ENCODE measurements at regions not wholly inside any gene's neighbourhood (a gene's known extent, or its start where the extent isn't known, plus 50 kb on each side); places are given as distances from the start of the nearest gene placed in this dataset.

DNA sequence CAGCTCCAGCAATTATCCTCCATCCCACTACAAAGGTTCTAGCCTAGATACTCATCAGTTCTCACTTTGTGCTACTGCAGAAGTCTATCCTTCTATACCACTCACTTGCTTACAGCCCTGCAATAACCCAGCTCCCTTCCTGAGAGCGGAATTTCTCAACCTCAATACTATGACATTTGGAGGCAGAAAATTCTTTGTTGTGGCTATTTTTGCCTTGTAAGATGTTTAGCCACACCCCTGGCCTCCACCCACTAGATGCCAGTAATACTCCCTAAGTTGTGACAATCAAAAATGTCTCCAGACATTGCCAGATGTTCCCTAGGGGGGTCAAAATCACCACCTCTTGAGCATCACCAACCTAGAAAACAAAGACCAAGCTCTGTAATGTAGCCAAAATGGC, 149.5 kb downstream of the QDPR start:
- H3K36me3 ChIP-seq (ENCODE audit: insufficient read depth, low read length), result no peaks in the 10 kb centered on the region
- H3K27ac ChIP-seq, result no peak overlapping the region
- no peak for TF ChIP-seq FOXP2 (optimal IDR thresholded peaks at IDR 0.05; ENCODE audit: control extremely low read depth, extremely low read length, insufficient read depth)
- TF ChIP-seq EZH2 (IDR thresholded peaks at IDR 0.05), result no peak
- no peak overlapping the region for H3K9ac ChIP-seq (ENCODE audit: insufficient read length)
- no peak overlapping the region for H3K4me3 ChIP-seq
- no peaks in the 10 kb centered on the region for H3K9me3 ChIP-seq (ENCODE audit: low read depth, low read length)
- DNase-seq (ENCODE audit: low read depth, low spot score), result no peak

DNA sequence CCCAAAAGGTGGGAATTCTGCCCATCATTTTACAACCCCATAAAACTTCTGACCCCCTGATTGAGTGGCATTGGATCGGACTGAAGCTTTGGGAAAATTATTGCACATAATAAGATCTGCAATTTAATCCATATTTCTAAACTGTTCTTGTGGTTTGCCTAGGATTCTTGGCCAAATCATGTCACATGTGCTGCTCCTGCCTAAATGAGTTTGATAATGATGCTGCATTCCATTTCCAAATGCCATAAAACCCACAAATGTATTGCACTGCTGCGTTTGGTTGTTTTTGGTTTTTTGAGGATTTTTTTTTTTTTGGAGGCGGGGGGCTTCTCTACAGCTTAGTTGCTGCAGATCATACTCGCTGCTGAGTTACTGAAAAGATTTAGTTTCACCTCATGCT, 153.6 kb downstream of the QDPR start:
- DNase-seq (ENCODE audit: low read depth, low spot score), result no peak
- no peak overlapping the region for H3K9ac ChIP-seq (ENCODE audit: insufficient read length)
- no peak overlapping the region for H3K27ac ChIP-seq
- no peaks in the 10 kb centered on the region for H3K9me3 ChIP-seq (ENCODE audit: low read depth, low read length)
- H3K36me3 ChIP-seq (ENCODE audit: insufficient read depth, low read length), result no peaks in the 10 kb centered on the region
- H3K4me3 ChIP-seq, result no peak overlapping the region
- TF ChIP-seq FOXP2 (optimal IDR thresholded peaks at IDR 0.05; ENCODE audit: control extremely low read depth, extremely low read length, insufficient read depth) (no peak), EZH2 (IDR thresholded peaks at IDR 0.05) (no peak), POLR2AphosphoS5 (IDR thresholded peaks at IDR 0.05; ENCODE audit: borderline replicate concordance, low read depth, low read length) (no peak)

DNA sequence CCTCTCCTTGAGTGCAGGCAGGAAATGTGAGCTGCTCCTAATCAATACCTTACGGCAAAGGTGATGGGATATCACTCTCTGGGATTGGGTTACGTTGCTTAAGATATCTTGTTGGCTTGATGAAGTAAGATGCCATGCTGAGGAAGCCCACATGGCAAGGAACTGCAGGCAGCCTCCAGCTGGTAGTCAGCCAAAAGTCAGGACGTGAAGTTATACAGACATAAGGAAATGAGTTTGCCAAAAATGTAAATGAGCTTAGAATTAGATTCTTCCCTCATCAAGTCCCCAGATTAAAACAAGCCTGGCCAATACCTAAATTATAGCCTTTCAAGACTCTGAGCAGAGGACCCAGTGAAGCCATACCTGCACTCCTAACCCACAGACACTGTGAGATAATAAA, 155.0 kb downstream of the QDPR start:
- H3K4me3 ChIP-seq, result no peak overlapping the region
- H3K27ac ChIP-seq, result no peak overlapping the region
- no peaks in the 10 kb centered on the region for H3K36me3 ChIP-seq (ENCODE audit: insufficient read depth, low read length)
- no peak for DNase-seq (ENCODE audit: low read depth, low spot score)
- H3K9ac ChIP-seq (ENCODE audit: insufficient read length), result no peak overlapping the region
- H3K9me3 ChIP-seq (ENCODE audit: low read depth, low read length), result no peaks in the 10 kb centered on the region
- TF ChIP-seq POLR2AphosphoS5 (IDR thresholded peaks at IDR 0.05; ENCODE audit: borderline replicate concordance, low read depth, low read length) (no peak), EZH2 (IDR thresholded peaks at IDR 0.05) (no peak), FOXP2 (optimal IDR thresholded peaks at IDR 0.05; ENCODE audit: control extremely low read depth, extremely low read length, insufficient read depth) (no peak)

DNA sequence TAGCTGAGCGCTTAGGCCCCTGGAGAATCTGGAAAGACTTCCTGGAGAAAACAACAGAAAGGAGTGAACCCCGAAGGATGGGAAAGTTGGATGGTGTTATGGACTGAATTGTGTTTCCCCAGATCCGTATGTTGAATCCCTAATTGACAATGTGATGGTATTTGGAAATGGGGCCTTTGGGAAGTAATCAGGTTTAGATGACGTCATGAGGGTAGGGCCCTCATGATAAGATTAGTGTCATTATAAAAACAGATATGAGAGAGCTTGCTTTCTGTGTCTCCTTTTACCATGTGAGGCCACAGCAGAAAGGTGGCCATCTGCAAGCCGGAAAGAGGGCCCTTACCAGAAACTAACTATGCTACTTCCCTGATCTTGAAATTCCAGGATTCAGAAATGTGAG, 159.5 kb downstream of the QDPR start:
- H3K9ac ChIP-seq (ENCODE audit: insufficient read length), result no peak overlapping the region
- no peak overlapping the region for H3K4me3 ChIP-seq
- TF ChIP-seq FOXP2 (optimal IDR thresholded peaks at IDR 0.05; ENCODE audit: control extremely low read depth, extremely low read length, insufficient read depth), result no peak
- TF ChIP-seq POLR2AphosphoS5 (IDR thresholded peaks at IDR 0.05; ENCODE audit: borderline replicate concordance, low read depth, low read length), result no peak
- TF ChIP-seq EZH2 (IDR thresholded peaks at IDR 0.05), result no peak
- H3K27ac ChIP-seq, result no peak overlapping the region
- no peaks in the 10 kb centered on the region for H3K36me3 ChIP-seq (ENCODE audit: insufficient read depth, low read length)
- no peak for DNase-seq (ENCODE audit: low read depth, low spot score)
- H3K9me3 ChIP-seq (ENCODE audit: low read depth, low read length), result no peaks in the 10 kb centered on the region

DNA sequence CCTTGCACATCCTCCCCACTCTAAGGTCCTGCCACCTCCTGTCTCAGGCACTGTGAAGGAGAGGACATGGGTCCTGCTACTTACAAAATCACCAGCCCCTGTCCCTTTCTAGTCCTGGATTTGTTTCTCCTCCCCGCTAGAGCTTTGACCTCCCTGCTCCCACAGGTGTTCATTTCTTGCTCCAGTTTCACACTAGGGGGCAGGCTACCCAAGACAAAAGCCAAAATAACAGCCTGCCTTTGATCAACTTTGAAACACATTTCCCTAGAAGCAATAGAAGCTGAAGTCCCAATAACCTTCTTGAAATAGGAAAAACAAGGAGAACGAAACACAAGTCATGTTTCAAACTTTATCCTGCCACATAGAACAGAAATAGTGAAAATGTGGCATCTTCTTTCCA, 164.4 kb downstream of the QDPR start:
- H3K9ac ChIP-seq (ENCODE audit: insufficient read length), result no peak overlapping the region
- no peak for TF ChIP-seq FOXP2 (optimal IDR thresholded peaks at IDR 0.05; ENCODE audit: control extremely low read depth, extremely low read length, insufficient read depth)
- no peak for TF ChIP-seq EZH2 (IDR thresholded peaks at IDR 0.05)
- H3K4me3 ChIP-seq, result no peak overlapping the region
- DNase-seq (ENCODE audit: low read depth, low spot score), result no peak
- H3K36me3 ChIP-seq (ENCODE audit: insufficient read depth, low read length), result no peaks in the 10 kb centered on the region
- no peaks in the 10 kb centered on the region for H3K9me3 ChIP-seq (ENCODE audit: low read depth, low read length)
- H3K27ac ChIP-seq, result no peak overlapping the region

DNA sequence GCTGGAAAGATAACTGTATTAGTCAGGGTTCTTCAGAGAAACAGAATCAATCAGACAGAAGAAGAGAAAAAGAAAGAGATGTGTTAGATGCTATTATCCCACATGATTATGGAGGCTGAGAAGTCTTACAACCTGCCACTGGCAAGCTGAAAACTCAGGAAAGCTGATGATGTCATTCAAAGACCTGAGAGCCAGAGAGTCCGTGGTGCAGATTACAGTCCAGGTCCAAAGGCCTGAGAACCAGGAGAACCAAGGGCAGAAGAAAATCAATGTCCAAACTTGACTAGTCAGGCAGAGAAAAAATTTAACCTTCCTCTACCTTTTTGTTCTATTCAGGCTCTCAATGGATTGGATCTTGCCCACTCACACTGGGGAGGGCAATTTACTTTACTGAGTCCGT, 172.5 kb downstream of the QDPR start:
- TF ChIP-seq POLR2AphosphoS5 (IDR thresholded peaks at IDR 0.05; ENCODE audit: borderline replicate concordance, low read depth, low read length) (no peak), EZH2 (IDR thresholded peaks at IDR 0.05) (no peak), FOXP2 (optimal IDR thresholded peaks at IDR 0.05; ENCODE audit: control extremely low read depth, extremely low read length, insufficient read depth) (no peak)
- H3K36me3 ChIP-seq (ENCODE audit: insufficient read depth, low read length), result no peaks in the 10 kb centered on the region

DNA sequence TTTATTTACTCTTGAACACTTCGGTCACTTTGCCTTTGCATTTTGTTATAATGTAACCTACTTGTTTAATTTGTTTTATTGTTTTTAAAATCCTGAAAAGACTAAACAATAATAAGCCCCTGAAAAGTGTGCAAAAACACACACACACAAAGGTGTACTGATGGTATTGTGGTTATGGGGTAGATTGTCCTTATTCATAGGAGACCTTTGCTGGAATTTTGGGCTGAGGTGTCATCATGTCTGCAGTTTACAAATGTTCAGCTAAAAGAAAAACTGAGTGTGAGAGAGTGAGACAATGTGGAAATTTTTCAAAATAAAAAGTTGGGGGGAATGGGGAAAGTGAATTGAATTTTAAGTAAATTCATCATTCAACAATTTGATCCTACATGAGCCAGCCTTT, 174.9 kb downstream of the QDPR start:
- H3K9ac ChIP-seq (ENCODE audit: insufficient read length), result no peak overlapping the region
- TF ChIP-seq FOXP2 (optimal IDR thresholded peaks at IDR 0.05; ENCODE audit: control extremely low read depth, extremely low read length, insufficient read depth) (no peak), EZH2 (IDR thresholded peaks at IDR 0.05) (no peak), POLR2AphosphoS5 (IDR thresholded peaks at IDR 0.05; ENCODE audit: borderline replicate concordance, low read depth, low read length) (no peak)

More for the DNA sequence above, 172.5 kb downstream of the QDPR start:
- Histone ChIP-seq H3K9me3 (ENCODE audit: low read depth, low read length) (no peaks in the 10 kb centered on the region), H3K9ac (ENCODE audit: insufficient read length) (no peak overlapping the region), H3K4me3 (no peak overlapping the region), H3K27ac (no peak overlapping the region)
- DNase-seq (ENCODE audit: low read depth, low spot score), result no peak

DNA sequence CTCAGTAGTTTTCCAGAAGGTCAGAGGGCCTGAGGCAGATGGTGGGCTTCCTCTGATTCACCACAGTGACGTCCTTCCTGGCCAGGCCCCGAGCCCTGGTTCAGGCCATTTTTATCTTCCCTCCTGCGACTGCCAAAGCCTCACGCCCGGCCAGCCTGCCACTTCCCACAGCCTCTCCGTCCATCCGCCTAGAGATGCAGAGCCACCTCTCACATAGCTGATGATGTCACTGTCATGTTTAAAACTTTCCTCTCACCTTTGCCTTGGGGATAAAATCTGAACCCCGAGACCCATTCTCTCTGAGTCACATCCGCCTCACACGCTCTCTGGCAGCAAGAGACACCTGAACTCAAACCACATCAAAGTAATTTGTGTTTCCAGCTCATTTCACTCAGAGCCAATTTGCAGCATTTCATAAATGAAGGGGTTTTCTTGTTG, 175.3 kb downstream of the QDPR start:
- Histone ChIP-seq H3K9ac (ENCODE audit: insufficient read length) (no peak overlapping the region), H3K27ac (no peak overlapping the region), H3K36me3 (ENCODE audit: insufficient read depth, low read length) (no peaks in the 10 kb centered on the region), H3K4me3 (no peak overlapping the region), H3K9me3 (ENCODE audit: low read depth, low read length) (no peaks in the 10 kb centered on the region)
- TF ChIP-seq EZH2 (IDR thresholded peaks at IDR 0.05) (no peak), FOXP2 (optimal IDR thresholded peaks at IDR 0.05; ENCODE audit: control extremely low read depth, extremely low read length, insufficient read depth) (no peak), POLR2AphosphoS5 (IDR thresholded peaks at IDR 0.05; ENCODE audit: borderline replicate concordance, low read depth, low read length) (no peak)
- no peak for DNase-seq (ENCODE audit: low read depth, low spot score)

More for the DNA sequence above, 174.9 kb downstream of the QDPR start:
- no peaks in the 10 kb centered on the region for H3K36me3 ChIP-seq (ENCODE audit: insufficient read depth, low read length)
- H3K27ac ChIP-seq, result no peak overlapping the region
- H3K4me3 ChIP-seq, result no peak overlapping the region
- DNase-seq (ENCODE audit: low read depth, low spot score), result no peak
- no peaks in the 10 kb centered on the region for H3K9me3 ChIP-seq (ENCODE audit: low read depth, low read length)

DNA sequence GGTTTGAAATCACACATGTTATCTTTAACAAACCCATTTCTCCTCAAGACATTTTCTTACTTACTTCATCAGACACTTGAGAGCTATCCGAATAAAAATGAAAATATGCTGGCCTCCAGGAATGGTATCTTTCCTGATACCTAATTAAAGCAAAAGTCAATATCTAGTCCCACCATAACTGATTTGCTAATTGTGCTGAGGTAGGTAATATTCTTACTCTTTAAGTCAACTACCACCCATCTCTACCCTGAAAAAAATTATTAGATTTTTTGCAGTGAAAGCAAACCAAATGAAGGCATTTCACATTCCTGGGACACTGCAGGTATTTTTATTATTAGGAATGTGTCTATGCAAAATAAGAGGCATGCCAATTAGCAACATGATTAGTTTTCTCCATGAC, 175.8 kb downstream of the QDPR start:
- DNase-seq (ENCODE audit: low read depth, low spot score), result no peak
- Histone ChIP-seq H3K27ac (no peak overlapping the region), H3K9ac (ENCODE audit: insufficient read length) (no peak overlapping the region), H3K36me3 (ENCODE audit: insufficient read depth, low read length) (no peaks in the 10 kb centered on the region), H3K4me3 (no peak overlapping the region), H3K9me3 (ENCODE audit: low read depth, low read length) (no peaks in the 10 kb centered on the region)
- TF ChIP-seq POLR2AphosphoS5 (IDR thresholded peaks at IDR 0.05; ENCODE audit: borderline replicate concordance, low read depth, low read length), result no peak
- TF ChIP-seq EZH2 (IDR thresholded peaks at IDR 0.05), result no peak
- TF ChIP-seq FOXP2 (optimal IDR thresholded peaks at IDR 0.05; ENCODE audit: control extremely low read depth, extremely low read length, insufficient read depth), result no peak

Data from SK-N-MC (cell line).